ENCODE measurements at regions not wholly inside any gene's neighbourhood (a gene's known extent, or its start where the extent isn't known, plus 50 kb on each side); places are given as distances from the start of the nearest gene placed in this dataset.
A peak's percentile ranks its signal among the peaks of the same experiment; 100 is the strongest.

DNA sequence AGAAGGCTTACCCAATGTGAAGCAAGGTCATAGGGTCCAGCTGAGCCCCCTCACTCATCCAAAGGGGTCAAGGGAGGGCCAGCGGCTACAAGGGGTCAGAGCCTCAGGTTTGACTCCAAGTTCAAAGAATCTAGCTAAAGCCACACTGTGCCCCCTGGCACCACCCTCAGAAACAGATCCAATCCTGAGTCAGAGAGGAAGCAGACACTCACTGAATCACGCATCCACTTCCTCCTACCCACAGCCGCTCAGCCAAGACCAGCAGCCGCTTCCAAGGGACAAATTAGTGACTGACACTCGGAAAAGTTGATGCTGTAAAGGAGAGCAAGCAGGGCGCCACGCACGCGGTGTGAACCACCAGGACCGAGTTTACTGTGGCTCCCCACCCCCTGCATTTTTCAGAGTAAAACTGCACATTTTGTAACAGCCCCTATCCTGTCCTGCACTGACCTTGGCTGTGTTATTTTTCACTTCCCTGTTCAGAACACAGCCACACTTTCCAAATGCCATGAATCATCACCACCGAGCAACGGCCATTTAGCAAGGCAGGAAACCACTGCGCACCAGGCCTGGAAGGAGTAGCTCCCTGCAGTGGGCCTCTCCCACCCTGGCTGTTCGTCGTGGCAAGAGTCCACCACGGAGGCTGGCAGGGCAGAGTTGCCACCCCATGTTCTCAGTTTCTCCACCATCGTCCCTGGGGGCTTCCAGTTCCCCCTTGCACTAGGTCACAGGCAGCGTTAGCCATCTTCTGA, 147.8 kb downstream of the TOMM20 start (continued):
- TF ChIP-seq, protein P1, sequence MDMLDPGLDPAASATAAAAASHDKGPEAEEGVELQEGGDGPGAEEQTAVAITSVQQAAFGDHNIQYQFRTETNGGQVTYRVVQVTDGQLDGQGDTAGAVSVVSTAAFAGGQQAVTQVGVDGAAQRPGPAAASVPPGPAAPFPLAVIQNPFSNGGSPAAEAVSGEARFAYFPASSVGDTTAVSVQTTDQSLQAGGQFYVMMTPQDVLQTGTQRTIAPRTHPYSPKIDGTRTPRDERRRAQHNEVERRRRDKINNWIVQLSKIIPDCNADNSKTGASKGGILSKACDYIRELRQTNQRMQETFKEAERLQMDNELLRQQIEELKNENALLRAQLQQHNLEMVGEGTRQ (IDR thresholded peaks at IDR 0.05; ENCODE audit: low read depth, low read length), result no peak
- TF ChIP-seq, protein P1 (CRISPR knock-in tag; IDR thresholded peaks at IDR 0.05; ENCODE audit: borderline replicate concordance), result no peak
- TF ChIP-seq TARDBP (CRISPR knock-in tag; IDR thresholded peaks at IDR 0.05) (peak; percentile 73), ZMYM2 (CRISPR knock-in tag; IDR thresholded peaks at IDR 0.05) (peak; percentile 85), NKX3-1 (CRISPR knock-in tag; IDR thresholded peaks at IDR 0.05) (no peak), CENPX (CRISPR knock-in tag; IDR thresholded peaks at IDR 0.05) (no peak), MATR3 (CRISPR knock-in tag; IDR thresholded peaks at IDR 0.05) (no peak), ZNF496 (CRISPR knock-in tag; IDR thresholded peaks at IDR 0.05; ENCODE audit: insufficient replicate concordance) (no peak), CBX2 (IDR thresholded peaks at IDR 0.05; ENCODE audit: low read depth, low read length) (no peak), CBX2 (CRISPR knock-in tag; IDR thresholded peaks at IDR 0.05; ENCODE audit: low read depth) (no peak), CEBPG (CRISPR knock-in tag; IDR thresholded peaks at IDR 0.05) (peak; percentile 49), ZNF746 (CRISPR knock-in tag; IDR thresholded peaks at IDR 0.05) (peak; percentile 79; the same call in 1 of the 2 replicates), SOX5 (CRISPR knock-in tag; IDR thresholded peaks at IDR 0.05; ENCODE audit: borderline replicate concordance) (peak; percentile 67; the same call in 1 of the 2 replicates)
- TF ChIP-seq, protein P2, sequence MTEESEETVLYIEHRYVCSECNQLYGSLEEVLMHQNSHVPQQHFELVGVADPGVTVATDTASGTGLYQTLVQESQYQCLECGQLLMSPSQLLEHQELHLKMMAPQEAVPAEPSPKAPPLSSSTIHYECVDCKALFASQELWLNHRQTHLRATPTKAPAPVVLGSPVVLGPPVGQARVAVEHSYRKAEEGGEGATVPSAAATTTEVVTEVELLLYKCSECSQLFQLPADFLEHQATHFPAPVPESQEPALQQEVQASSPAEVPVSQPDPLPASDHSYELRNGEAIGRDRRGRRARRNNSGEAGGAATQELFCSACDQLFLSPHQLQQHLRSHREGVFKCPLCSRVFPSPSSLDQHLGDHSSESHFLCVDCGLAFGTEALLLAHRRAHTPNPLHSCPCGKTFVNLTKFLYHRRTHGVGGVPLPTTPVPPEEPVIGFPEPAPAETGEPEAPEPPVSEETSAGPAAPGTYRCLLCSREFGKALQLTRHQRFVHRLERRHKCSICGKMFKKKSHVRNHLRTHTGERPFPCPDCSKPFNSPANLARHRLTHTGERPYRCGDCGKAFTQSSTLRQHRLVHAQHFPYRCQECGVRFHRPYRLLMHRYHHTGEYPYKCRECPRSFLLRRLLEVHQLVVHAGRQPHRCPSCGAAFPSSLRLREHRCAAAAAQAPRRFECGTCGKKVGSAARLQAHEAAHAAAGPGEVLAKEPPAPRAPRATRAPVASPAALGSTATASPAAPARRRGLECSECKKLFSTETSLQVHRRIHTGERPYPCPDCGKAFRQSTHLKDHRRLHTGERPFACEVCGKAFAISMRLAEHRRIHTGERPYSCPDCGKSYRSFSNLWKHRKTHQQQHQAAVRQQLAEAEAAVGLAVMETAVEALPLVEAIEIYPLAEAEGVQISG (CRISPR knock-in tag; IDR thresholded peaks at IDR 0.05), result peak; percentile 47; the same call in 1 of the 2 replicates
- TF ChIP-seq, protein P3, sequence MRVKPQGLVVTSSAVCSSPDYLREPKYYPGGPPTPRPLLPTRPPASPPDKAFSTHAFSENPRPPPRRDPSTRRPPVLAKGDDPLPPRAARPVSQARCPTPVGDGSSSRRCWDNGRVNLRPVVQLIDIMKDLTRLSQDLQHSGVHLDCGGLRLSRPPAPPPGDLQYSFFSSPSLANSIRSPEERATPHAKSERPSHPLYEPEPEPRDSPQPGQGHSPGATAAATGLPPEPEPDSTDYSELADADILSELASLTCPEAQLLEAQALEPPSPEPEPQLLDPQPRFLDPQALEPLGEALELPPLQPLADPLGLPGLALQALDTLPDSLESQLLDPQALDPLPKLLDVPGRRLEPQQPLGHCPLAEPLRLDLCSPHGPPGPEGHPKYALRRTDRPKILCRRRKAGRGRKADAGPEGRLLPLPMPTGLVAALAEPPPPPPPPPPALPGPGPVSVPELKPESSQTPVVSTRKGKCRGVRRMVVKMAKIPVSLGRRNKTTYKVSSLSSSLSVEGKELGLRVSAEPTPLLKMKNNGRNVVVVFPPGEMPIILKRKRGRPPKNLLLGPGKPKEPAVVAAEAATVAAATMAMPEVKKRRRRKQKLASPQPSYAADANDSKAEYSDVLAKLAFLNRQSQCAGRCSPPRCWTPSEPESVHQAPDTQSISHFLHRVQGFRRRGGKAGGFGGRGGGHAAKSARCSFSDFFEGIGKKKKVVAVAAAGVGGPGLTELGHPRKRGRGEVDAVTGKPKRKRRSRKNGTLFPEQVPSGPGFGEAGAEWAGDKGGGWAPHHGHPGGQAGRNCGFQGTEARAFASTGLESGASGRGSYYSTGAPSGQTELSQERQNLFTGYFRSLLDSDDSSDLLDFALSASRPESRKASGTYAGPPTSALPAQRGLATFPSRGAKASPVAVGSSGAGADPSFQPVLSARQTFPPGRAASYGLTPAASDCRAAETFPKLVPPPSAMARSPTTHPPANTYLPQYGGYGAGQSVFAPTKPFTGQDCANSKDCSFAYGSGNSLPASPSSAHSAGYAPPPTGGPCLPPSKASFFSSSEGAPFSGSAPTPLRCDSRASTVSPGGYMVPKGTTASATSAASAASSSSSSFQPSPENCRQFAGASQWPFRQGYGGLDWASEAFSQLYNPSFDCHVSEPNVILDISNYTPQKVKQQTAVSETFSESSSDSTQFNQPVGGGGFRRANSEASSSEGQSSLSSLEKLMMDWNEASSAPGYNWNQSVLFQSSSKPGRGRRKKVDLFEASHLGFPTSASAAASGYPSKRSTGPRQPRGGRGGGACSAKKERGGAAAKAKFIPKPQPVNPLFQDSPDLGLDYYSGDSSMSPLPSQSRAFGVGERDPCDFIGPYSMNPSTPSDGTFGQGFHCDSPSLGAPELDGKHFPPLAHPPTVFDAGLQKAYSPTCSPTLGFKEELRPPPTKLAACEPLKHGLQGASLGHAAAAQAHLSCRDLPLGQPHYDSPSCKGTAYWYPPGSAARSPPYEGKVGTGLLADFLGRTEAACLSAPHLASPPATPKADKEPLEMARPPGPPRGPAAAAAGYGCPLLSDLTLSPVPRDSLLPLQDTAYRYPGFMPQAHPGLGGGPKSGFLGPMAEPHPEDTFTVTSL (CRISPR knock-in tag; IDR thresholded peaks at IDR 0.05; ENCODE audit: borderline replicate concordance), result peak; percentile 66; the same call in 1 of the 2 replicates
- TF ChIP-seq, protein P4, sequence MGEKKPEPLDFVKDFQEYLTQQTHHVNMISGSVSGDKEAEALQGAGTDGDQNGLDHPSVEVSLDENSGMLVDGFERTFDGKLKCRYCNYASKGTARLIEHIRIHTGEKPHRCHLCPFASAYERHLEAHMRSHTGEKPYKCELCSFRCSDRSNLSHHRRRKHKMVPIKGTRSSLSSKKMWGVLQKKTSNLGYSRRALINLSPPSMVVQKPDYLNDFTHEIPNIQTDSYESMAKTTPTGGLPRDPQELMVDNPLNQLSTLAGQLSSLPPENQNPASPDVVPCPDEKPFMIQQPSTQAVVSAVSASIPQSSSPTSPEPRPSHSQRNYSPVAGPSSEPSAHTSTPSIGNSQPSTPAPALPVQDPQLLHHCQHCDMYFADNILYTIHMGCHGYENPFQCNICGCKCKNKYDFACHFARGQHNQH (CRISPR knock-in tag; IDR thresholded peaks at IDR 0.05), result peak; percentile 69; the same call in 1 of the 2 replicates
- TF ChIP-seq, protein P5, sequence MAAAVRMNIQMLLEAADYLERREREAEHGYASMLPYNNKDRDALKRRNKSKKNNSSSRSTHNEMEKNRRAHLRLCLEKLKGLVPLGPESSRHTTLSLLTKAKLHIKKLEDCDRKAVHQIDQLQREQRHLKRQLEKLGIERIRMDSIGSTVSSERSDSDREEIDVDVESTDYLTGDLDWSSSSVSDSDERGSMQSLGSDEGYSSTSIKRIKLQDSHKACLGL (CRISPR knock-in tag; IDR thresholded peaks at IDR 0.05), result no peak
